B cell (primary cell): ENCODE measurements at regions not wholly inside any gene's neighbourhood (a gene's known extent, or its start where the extent isn't known, plus 50 kb on each side); places are given as distances from the start of the nearest gene placed in this dataset.

ENCODE experiments used
- ATAC-seq: fragments of 200-7000 bp; cut with Tn5 transposase; one replicate; pipeline ENCODE4 v1.10.0; 2021; ENCODE audit warnings: low read depth, mild to moderate bottlenecking, moderate number of reproducible peaks, moderate library complexity
- CTCF ChIA-PET: fragments of 350-600 bp; sonication (Branson Sonifier 250); formaldehyde crosslinking; loops from one replicate; lab custom pipeline; 2021; ENCODE audit warnings: antibody characterized with exemption, inconsistent platforms; lab: Charles Lee
- POLR2A ChIA-PET: fragments of 350-600 bp; sonication (Branson Sonifier 250); formaldehyde crosslinking; loops from one replicate; lab custom pipeline; 2021; ENCODE audit warnings: antibody characterized with exemption; lab: Charles Lee
- DNase-seq: peaks from one replicate; pipeline ENCODE4 v3.0.0; 2013
- H2AFZ ChIP-seq: 2 replicates; pipeline ENCODE4 v1.6.1; 2012; ENCODE audit warnings: mild to moderate bottlenecking, low read depth, low read length; ENCODE audit not compliant: insufficient read depth, poor library complexity, severe bottlenecking
- H3K27ac ChIP-seq, 2 donors: 1 replicate in 1 of 2; 2 replicates in 1 of 2; pipeline ENCODE4 v1.5.1; 2012 to 2013; ENCODE audit warnings: low read length in 2 of 2, mild to moderate bottlenecking in 2 of 2, moderate library complexity in 1 of 2
- H3K27me3 ChIP-seq, 4 experiments: fragments of 200-600 bp in 1 of 4; sonication (generic) in 1 of 4; replicated peaks in 1 of 4; 1 replicate in 2 of 4; 2 replicates in 2 of 4; pipeline versions ENCODE4 v1.6.1 to v1.7.0; 2013 to 2016; ENCODE audit warnings: low read length in 3 of 4, mild to moderate bottlenecking in 2 of 4, mixed read lengths in 1 of 4, moderate library complexity in 1 of 4; ENCODE audit not compliant: insufficient read depth in 4 of 4, control insufficient read depth in 3 of 4; ENCODE audit errors: control extremely low read depth in 1 of 4
- H3K36me3 ChIP-seq, 2 experiments: replicated peaks in 1 of 2; 1 replicate in 1 of 2; 2 replicates in 1 of 2; pipeline versions ENCODE4 v1.6.1 to v1.7.1; 2013; ENCODE audit warnings: low read length in 1 of 2; ENCODE audit not compliant: insufficient read depth in 2 of 2, control insufficient read depth in 1 of 2; ENCODE audit errors: control extremely low read depth in 1 of 2, extremely low read depth in 1 of 2
- H3K4me1 ChIP-seq, 2 donors: fragments of 200-600 bp in 1 of 2; sonication (generic) in 1 of 2; 1 replicate in 1 of 2; 2 replicates in 1 of 2; pipeline versions ENCODE4 v1.5.1 to v1.6.1; 2013 to 2017; ENCODE audit warnings: low read length in 2 of 2; ENCODE audit not compliant: control insufficient read depth in 2 of 2, insufficient read depth in 2 of 2
- H3K4me2 ChIP-seq: replicated peaks from 2 replicates; pipeline ENCODE3; 2012; ENCODE audit warnings: mild to moderate bottlenecking, low read depth, low read length; ENCODE audit not compliant: poor library complexity, severe bottlenecking
- H3K4me3 ChIP-seq, 5 experiments: fragments of 200-600 bp in 1 of 5; sonication (generic) in 1 of 5; 1 replicate in 3 of 5; 2 replicates in 2 of 5; pipeline versions ENCODE4 v1.5.1 to v1.7.0; 2011 to 2016; ENCODE audit warnings: low read length in 4 of 5, mild to moderate bottlenecking in 4 of 5, low read depth in 2 of 5, control low read depth in 1 of 5, moderate library complexity in 1 of 5; ENCODE audit not compliant: insufficient read depth in 1 of 5; ENCODE audit errors: control extremely low read depth in 1 of 5, extremely low read depth in 1 of 5
- H3K79me2 ChIP-seq: fragments of 200-600 bp; sonication (generic); one replicate; pipeline ENCODE4 v1.6.0; 2016; ENCODE audit warnings: low read length; ENCODE audit not compliant: control insufficient read depth, insufficient read depth
- H3K9ac ChIP-seq: fragments of 200-600 bp; sonication (generic); 2 replicates; pipeline ENCODE4 v1.6.1; 2017; ENCODE audit warnings: mild to moderate bottlenecking, low read length, moderate library complexity
- H3K9me3 ChIP-seq, 3 donors: one replicate each; pipeline versions ENCODE4 v1.6.1 to v1.7.1; 2013; ENCODE audit warnings: low read length in 2 of 3; ENCODE audit not compliant: control insufficient read depth in 2 of 3, insufficient read depth in 1 of 3; ENCODE audit errors: control extremely low read depth in 1 of 3
- H4K20me1 ChIP-seq: 2 replicates; pipeline ENCODE4 v1.6.0; 2012; ENCODE audit warnings: mild to moderate bottlenecking, low read length; ENCODE audit not compliant: insufficient read depth, control insufficient read depth, poor library complexity, severe bottlenecking
- H3K27ac Mint-ChIP-seq: one replicate; pipeline ENCODE4 v1.8.0; 2021; ENCODE audit warnings: mixed read lengths
- H3K27me3 Mint-ChIP-seq: one replicate; pipeline ENCODE4 v1.8.0; 2021; ENCODE audit warnings: mixed read lengths
- H3K4me1 Mint-ChIP-seq: one replicate; pipeline ENCODE4 v1.8.0; 2021; ENCODE audit warnings: mixed read lengths
- H3K4me3 Mint-ChIP-seq: one replicate; pipeline ENCODE4 v1.8.0; 2021; ENCODE audit warnings: mixed read lengths
- H3K9me3 Mint-ChIP-seq: one replicate; pipeline ENCODE4 v1.8.0; 2022; ENCODE audit warnings: mixed read lengths; ENCODE audit not compliant: insufficient read depth
- EZH2 ChIP-seq: IDR thresholded peaks from 2 replicates; pipeline ENCODE4 v1.6.1; 2012; ENCODE audit warnings: borderline replicate concordance, low read depth, mild to moderate bottlenecking, moderate library complexity, low read length; ENCODE audit not compliant: insufficient read depth, poor library complexity, severe bottlenecking
- WGBS: methylation state at CpG from one replicate; pipeline ENCODE4 v1.1.5; 2013; ENCODE audit warnings: missing lambda C conversion rate; ENCODE audit not compliant: insufficient coverage; 5-methylcytosine and 5-hydroxymethylcytosine counted together
- intact Hi-C: fragments of 100-400 bp; cut with micrococcal nuclease; formaldehyde crosslinking; loops from one replicate; pipeline ENCODE4 v1.10.0; 2022
- TF ChIP-seq, protein P1 (sequence below): fragments of 200-600 bp; IDR thresholded peaks from one replicate; pipeline ENCODE4 v1.8.0; 2022; ENCODE audit warnings: antibody characterized with exemption, mild to moderate bottlenecking

GRCh38 chr18:73986711-73987110 lies 160.9 kb downstream of the FBXO15 start:
- TF ChIP-seq EZH2 = no peak
- TF ChIP-seq, protein P1, sequence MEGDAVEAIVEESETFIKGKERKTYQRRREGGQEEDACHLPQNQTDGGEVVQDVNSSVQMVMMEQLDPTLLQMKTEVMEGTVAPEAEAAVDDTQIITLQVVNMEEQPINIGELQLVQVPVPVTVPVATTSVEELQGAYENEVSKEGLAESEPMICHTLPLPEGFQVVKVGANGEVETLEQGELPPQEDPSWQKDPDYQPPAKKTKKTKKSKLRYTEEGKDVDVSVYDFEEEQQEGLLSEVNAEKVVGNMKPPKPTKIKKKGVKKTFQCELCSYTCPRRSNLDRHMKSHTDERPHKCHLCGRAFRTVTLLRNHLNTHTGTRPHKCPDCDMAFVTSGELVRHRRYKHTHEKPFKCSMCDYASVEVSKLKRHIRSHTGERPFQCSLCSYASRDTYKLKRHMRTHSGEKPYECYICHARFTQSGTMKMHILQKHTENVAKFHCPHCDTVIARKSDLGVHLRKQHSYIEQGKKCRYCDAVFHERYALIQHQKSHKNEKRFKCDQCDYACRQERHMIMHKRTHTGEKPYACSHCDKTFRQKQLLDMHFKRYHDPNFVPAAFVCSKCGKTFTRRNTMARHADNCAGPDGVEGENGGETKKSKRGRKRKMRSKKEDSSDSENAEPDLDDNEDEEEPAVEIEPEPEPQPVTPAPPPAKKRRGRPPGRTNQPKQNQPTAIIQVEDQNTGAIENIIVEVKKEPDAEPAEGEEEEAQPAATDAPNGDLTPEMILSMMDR = no peak

GRCh38 chr18:73985855-73986625 lies 161.6 kb downstream of the FBXO15 start:
- CTCF ChIA-PET = no interaction called here
- DNase-seq (no peak), ATAC-seq (no peak)
- H3K36me3 ChIP-seq = no peaks in the 10 kb centered on the region
- no peaks in the 10 kb centered on the region for H3K4me1 ChIP-seq
- no peaks in the 10 kb centered on the region for H3K9me3 Mint-ChIP-seq
- TF ChIP-seq, protein P1 = no peak
- TF ChIP-seq EZH2 = no peak
- H2AFZ ChIP-seq = no peak overlapping the region
- H3K4me1 Mint-ChIP-seq = no peaks in the 10 kb centered on the region
- H3K4me2 ChIP-seq = no peak overlapping the region
- no peak overlapping the region for H3K9ac ChIP-seq
- no CpG with 5 or more reads among the region's 2 CpGs for WGBS
- no peak overlapping the region for H3K4me3 Mint-ChIP-seq
- H3K27me3 ChIP-seq = no peaks in the 10 kb centered on the region
- H3K27me3 Mint-ChIP-seq = no peaks in the 10 kb centered on the region
- H3K9me3 ChIP-seq = peaks cover 0 to 7% (median 0%) of the 10 kb centered on the region in 3 donors
- no peak overlapping the region for H3K27ac Mint-ChIP-seq
- no peak overlapping the region for H3K27ac ChIP-seq
- no peaks in the 10 kb centered on the region for H3K79me2 ChIP-seq
- intact Hi-C loops = no loop called here
- POLR2A ChIA-PET = no interaction called here
- H3K4me3 ChIP-seq = no peak overlapping the region
- H4K20me1 ChIP-seq = no peaks in the 10 kb centered on the region

More at GRCh38 chr18:73986711-73987110, 160.9 kb downstream of the FBXO15 start:
- DNase-seq (no peak), ATAC-seq (no peak)
- Mint-ChIP-seq H3K4me3 (no peak overlapping the region), H3K27me3 (no peaks in the 10 kb centered on the region), H3K27ac (no peak overlapping the region), H3K4me1 (no peaks in the 10 kb centered on the region), H3K9me3 (no peaks in the 10 kb centered on the region)
- Histone ChIP-seq H3K9ac (no peak overlapping the region), H2AFZ (no peak overlapping the region), H3K27me3 (no peaks in the 10 kb centered on the region), H3K79me2 (no peaks in the 10 kb centered on the region), H3K27ac (no peak overlapping the region), H3K36me3 (no peaks in the 10 kb centered on the region), H4K20me1 (no peaks in the 10 kb centered on the region), H3K4me1 (no peaks in the 10 kb centered on the region), H3K4me3 (no peak overlapping the region), H3K9me3 (peaks cover 0 to 7% (median 0%) of the 10 kb centered on the region in 3 donors), H3K4me2 (no peak overlapping the region)
- CTCF ChIA-PET = no interaction called here
- intact Hi-C loops = no loop called here
- no CpG with 5 or more reads among the region's 3 CpGs for WGBS
- POLR2A ChIA-PET = no interaction called here
